Smooth muscle cell (in vitro differentiated cells): ENCODE measurements at regions not wholly inside any gene's neighbourhood (a gene's known extent, or its start where the extent isn't known, plus 50 kb on each side); places are given as distances from the start of the nearest gene placed in this dataset.

Experiments used
- DNase-seq: peaks from one replicate; lab custom pipeline; 2025; ENCODE audit not compliant: unreplicated experiment; lab: John Stamatoyannopoulos, UW
- H2AFZ ChIP-seq: fragments of 200-600 bp; sonication (generic); 2 replicates; pipeline ENCODE4 v1.6.0; 2016; ENCODE audit warnings: antibody characterized with exemption, low read depth, mild to moderate bottlenecking
- H3F3A ChIP-seq: fragments of 200-600 bp; sonication (generic); 2 replicates; pipeline ENCODE4 v1.6.0; 2017; ENCODE audit warnings: antibody characterized with exemption, low read depth
- H3K27ac ChIP-seq: fragments of 200-600 bp; sonication (generic); 2 replicates; pipeline ENCODE4 v1.5.1; 2016; ENCODE audit warnings: low read depth, mild to moderate bottlenecking
- H3K27me3 ChIP-seq: fragments of 200-600 bp; sonication (generic); 2 replicates; pipeline ENCODE4 v1.6.1; 2016; ENCODE audit warnings: low read depth, mild to moderate bottlenecking
- H3K36me3 ChIP-seq: fragments of 200-600 bp; sonication (generic); 2 replicates; pipeline ENCODE4 v1.5.1; 2016; ENCODE audit warnings: low read depth
- H3K4me1 ChIP-seq: fragments of 200-600 bp; sonication (generic); 2 replicates; pipeline ENCODE4 v1.5.1; 2016; ENCODE audit warnings: low read depth
- H3K4me2 ChIP-seq: fragments of 200-600 bp; sonication (generic); 2 replicates; pipeline ENCODE4 v1.6.0; 2016; ENCODE audit warnings: mild to moderate bottlenecking
- H3K4me3 ChIP-seq: fragments of 200-600 bp; sonication (generic); 2 replicates; pipeline ENCODE4 v1.5.1; 2016; ENCODE audit warnings: mild to moderate bottlenecking
- H3K79me2 ChIP-seq: fragments of 200-600 bp; sonication (generic); 2 replicates; pipeline ENCODE4 v1.6.0; 2016; ENCODE audit warnings: low read depth, mild to moderate bottlenecking
- H3K9ac ChIP-seq: fragments of 200-600 bp; sonication (generic); 2 replicates; pipeline ENCODE4 v1.6.0; 2016; ENCODE audit warnings: low read depth
- H3K9me3 ChIP-seq: fragments of 200-600 bp; sonication (generic); replicated peaks from 2 replicates; pipeline ENCODE4 v1.5.1; 2016; ENCODE audit warnings: low read depth
- H4K20me1 ChIP-seq: fragments of 200-600 bp; sonication (generic); 2 replicates; pipeline ENCODE4 v1.6.0; 2016; ENCODE audit warnings: low read depth
- WGBS: methylation state at CpG from one replicate; pipeline ENCODE4 v1.1.7; 2016; ENCODE audit warnings: low lambda C conversion rate; 5-methylcytosine and 5-hydroxymethylcytosine counted together
- TF ChIP-seq, protein P1 (sequence below): fragments of 200-600 bp; sonication (generic); IDR thresholded peaks from 2 replicates; pipeline ENCODE4 v1.5.1; 2017; ENCODE audit warnings: borderline replicate concordance, mild to moderate bottlenecking, antibody characterized with exemption; ENCODE audit not compliant: insufficient read depth, poor library complexity, severe bottlenecking

DNA sequence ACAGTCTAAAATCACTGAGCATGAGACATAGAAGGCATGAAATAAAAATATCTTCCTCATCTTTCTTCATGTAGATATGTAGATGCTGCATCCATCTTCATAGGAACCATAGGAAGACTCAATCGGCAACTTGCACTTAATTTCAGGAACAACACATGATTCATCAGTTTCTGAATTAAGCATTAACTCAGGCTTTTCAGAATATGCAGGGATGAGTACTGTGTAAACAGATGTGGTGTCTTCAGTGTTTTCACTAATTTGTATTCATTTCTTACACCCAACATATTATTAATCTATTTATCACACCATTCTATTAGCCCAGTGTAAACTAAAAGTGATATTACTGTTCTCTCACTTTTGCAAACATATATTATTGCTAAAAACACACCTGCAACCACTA, 305.9 kb upstream of the DAB2 start:
- Histone ChIP-seq H4K20me1 (no peaks in the 10 kb centered on the region), H3K79me2 (no peaks in the 10 kb centered on the region), H3K36me3 (no peaks in the 10 kb centered on the region), H3K4me2 (no peak overlapping the region), H3K27me3 (peaks cover 12% of the 10 kb centered on the region), H3K4me1 (no peaks in the 10 kb centered on the region), H3K9me3 (no peaks in the 10 kb centered on the region), H2AFZ (no peak overlapping the region), H3K27ac (no peak overlapping the region), H3F3A (no peaks in the 10 kb centered on the region), H3K9ac (no peak overlapping the region), H3K4me3 (no peak overlapping the region)
- 88% methylated on average over 1 of the region's 1 CpG for WGBS
- no peak for DNase-seq
- TF ChIP-seq, protein P1, sequence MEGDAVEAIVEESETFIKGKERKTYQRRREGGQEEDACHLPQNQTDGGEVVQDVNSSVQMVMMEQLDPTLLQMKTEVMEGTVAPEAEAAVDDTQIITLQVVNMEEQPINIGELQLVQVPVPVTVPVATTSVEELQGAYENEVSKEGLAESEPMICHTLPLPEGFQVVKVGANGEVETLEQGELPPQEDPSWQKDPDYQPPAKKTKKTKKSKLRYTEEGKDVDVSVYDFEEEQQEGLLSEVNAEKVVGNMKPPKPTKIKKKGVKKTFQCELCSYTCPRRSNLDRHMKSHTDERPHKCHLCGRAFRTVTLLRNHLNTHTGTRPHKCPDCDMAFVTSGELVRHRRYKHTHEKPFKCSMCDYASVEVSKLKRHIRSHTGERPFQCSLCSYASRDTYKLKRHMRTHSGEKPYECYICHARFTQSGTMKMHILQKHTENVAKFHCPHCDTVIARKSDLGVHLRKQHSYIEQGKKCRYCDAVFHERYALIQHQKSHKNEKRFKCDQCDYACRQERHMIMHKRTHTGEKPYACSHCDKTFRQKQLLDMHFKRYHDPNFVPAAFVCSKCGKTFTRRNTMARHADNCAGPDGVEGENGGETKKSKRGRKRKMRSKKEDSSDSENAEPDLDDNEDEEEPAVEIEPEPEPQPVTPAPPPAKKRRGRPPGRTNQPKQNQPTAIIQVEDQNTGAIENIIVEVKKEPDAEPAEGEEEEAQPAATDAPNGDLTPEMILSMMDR: no peak

DNA sequence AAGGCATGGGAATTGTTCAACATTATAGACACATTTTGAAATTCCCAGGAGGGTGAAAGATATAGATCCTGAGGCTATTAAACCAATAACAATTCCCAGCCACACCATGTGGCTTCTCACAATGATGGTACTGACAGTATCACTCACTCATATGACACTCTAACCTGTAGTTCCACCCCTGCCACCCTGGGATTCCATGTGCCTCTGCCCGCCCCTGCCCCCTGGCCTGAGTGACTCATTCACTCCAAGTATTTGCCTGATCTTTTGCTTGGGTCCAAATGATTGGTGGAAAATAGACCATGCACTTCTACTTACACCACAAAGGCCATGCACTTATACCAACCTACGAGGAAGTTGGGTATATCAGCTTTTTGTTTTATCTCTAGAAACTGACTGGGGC, 305.2 kb upstream of the DAB2 start:
- TF ChIP-seq, protein P1: no peak
- H4K20me1 ChIP-seq: no peaks in the 10 kb centered on the region
- no peaks in the 10 kb centered on the region for H3K79me2 ChIP-seq
- H3K27ac ChIP-seq: no peak overlapping the region
- H3K4me3 ChIP-seq: no peak overlapping the region
- no peaks in the 10 kb centered on the region for H3F3A ChIP-seq
- no peaks in the 10 kb centered on the region for H3K36me3 ChIP-seq
- no peak for DNase-seq
- WGBS: 87% methylated on average over 2 of the region's 2 CpGs
- no peaks in the 10 kb centered on the region for H3K4me1 ChIP-seq
- H3K4me2 ChIP-seq: no peak overlapping the region
- H3K9ac ChIP-seq: no peak overlapping the region
- H2AFZ ChIP-seq: no peak overlapping the region
- H3K9me3 ChIP-seq: no peaks in the 10 kb centered on the region
- H3K27me3 ChIP-seq: peaks cover 10% of the 10 kb centered on the region

DNA sequence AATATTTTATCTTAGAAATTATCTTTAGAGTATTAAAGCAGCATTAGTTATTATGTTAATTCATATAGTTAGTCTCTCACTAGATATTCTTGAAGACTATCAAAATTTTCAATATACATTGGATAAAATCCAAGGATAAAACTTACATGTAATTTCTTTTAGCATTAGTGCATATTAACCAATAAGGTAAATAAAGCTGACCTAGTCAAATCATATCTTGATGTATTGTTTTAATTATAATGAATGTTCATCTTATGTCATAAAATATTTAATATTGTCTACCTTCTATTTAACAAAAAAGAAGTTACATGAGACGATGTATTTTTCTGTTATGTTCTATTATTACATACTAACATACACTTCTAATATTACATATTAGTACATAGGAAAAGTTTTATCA, 301.7 kb upstream of the DAB2 start:
- H3K9me3 ChIP-seq: no peaks in the 10 kb centered on the region
- peaks cover 6% of the 10 kb centered on the region for H3K27me3 ChIP-seq
- H3K4me1 ChIP-seq: no peaks in the 10 kb centered on the region
- no peaks in the 10 kb centered on the region for H3F3A ChIP-seq
- no peaks in the 10 kb centered on the region for H3K36me3 ChIP-seq
- H4K20me1 ChIP-seq: no peaks in the 10 kb centered on the region
- no peak overlapping the region for H3K4me3 ChIP-seq
- no peak overlapping the region for H3K9ac ChIP-seq
- no peaks in the 10 kb centered on the region for H3K79me2 ChIP-seq
- H3K4me2 ChIP-seq: no peak overlapping the region
- DNase-seq: no peak
- TF ChIP-seq, protein P1: no peak
- no peak overlapping the region for H3K27ac ChIP-seq
- WGBS: 98% methylated on average over 1 of the region's 1 CpG
- H2AFZ ChIP-seq: no peak overlapping the region

DNA sequence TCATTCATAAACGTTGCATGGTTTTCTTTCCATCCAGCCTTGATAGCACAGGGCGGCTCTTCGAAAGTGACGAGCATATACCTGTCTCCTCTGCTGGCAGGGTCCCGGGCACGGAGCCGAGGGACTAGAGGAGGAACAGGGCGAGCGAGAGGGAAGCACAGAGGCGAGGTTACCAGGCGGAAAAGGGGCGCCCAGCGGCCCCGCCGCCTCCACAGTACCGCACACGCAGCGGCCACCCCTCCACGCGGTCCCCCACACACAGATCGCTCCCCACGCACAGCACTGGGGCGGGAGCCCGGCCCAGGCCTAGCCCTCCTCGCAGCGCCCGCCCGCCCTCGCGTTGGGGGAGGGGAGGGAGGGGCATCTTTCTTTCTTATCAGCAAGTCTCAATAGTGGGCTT, 296.6 kb upstream of the DAB2 start:
- Histone ChIP-seq H4K20me1 (no peaks in the 10 kb centered on the region), H3F3A (no peaks in the 10 kb centered on the region), H3K4me1 (no peaks in the 10 kb centered on the region), H3K79me2 (no peaks in the 10 kb centered on the region), H3K36me3 (no peaks in the 10 kb centered on the region), H2AFZ (no peak overlapping the region), H3K27ac (no peak overlapping the region), H3K27me3 (no peaks in the 10 kb centered on the region), H3K4me3 (no peak overlapping the region), H3K9me3 (no peaks in the 10 kb centered on the region), H3K4me2 (no peak overlapping the region), H3K9ac (no peak overlapping the region)
- TF ChIP-seq, protein P1: no peak
- WGBS: 94% methylated on average over 14 of the region's 30 CpGs
- no peak for DNase-seq
